ENCODE measurements at regions not wholly inside any gene's neighbourhood (a gene's known extent, or its start where the extent isn't known, plus 50 kb on each side); places are given as distances from the start of the nearest gene placed in this dataset.

GRCh38 chr18:67290421-67290820 is 226.1 kb downstream of the DSEL start:
- Mint-ChIP-seq H3K4me3 (no peak overlapping the region), H3K36me3 (no peaks in the 10 kb centered on the region), H3K4me1 (ENCODE audit: low read depth) (no peaks in the 10 kb centered on the region), H3K27me3 (no peaks in the 10 kb centered on the region), H3K9me3 (ENCODE audit: low read depth) (no peaks in the 10 kb centered on the region), H3K27ac (no peak overlapping the region)

GRCh38 chr18:67285583-67285982 is 230.9 kb downstream of the DSEL start:
- Mint-ChIP-seq H3K4me3 (no peak overlapping the region), H3K36me3 (peaks cover 2% of the 10 kb centered on the region), H3K27ac (no peak overlapping the region), H3K9me3 (ENCODE audit: low read depth) (no peaks in the 10 kb centered on the region), H3K27me3 (no peaks in the 10 kb centered on the region), H3K4me1 (ENCODE audit: low read depth) (peaks cover 2% of the 10 kb centered on the region)

GRCh38 chr18:67282796-67283195 is 233.7 kb downstream of the DSEL start:
- Mint-ChIP-seq H3K36me3 (peaks cover 2% of the 10 kb centered on the region), H3K27me3 (no peaks in the 10 kb centered on the region), H3K4me1 (ENCODE audit: low read depth) (peaks cover 4% of the 10 kb centered on the region), H3K4me3 (no peak overlapping the region), H3K27ac (no peak overlapping the region), H3K9me3 (ENCODE audit: low read depth) (no peaks in the 10 kb centered on the region)

- Mint-ChIP-seq H3K36me3 (peaks cover 2% of the 10 kb centered on the region), H3K9me3 (ENCODE audit: low read depth) (no peaks in the 10 kb centered on the region), H3K4me3 (no peak overlapping the region), H3K27me3 (no peaks in the 10 kb centered on the region), H3K4me1 (ENCODE audit: low read depth) (peaks cover 4% of the 10 kb centered on the region), H3K27ac (no peak overlapping the region)
These were observed 234.8 kb downstream of the DSEL start for GRCh38 chr18:67281746-67282145.

- Mint-ChIP-seq H3K27me3 (no peaks in the 10 kb centered on the region), H3K27ac (no peak overlapping the region), H3K36me3 (peaks cover 2% of the 10 kb centered on the region), H3K9me3 (ENCODE audit: low read depth) (no peaks in the 10 kb centered on the region), H3K4me3 (no peak overlapping the region), H3K4me1 (ENCODE audit: low read depth) (peaks cover 4% of the 10 kb centered on the region)
These were observed 235.9 kb downstream of the DSEL start for GRCh38 chr18:67280486-67281242.

GRCh38 chr18:67279988-67280387 is 236.5 kb downstream of the DSEL start:
- H3K27ac Mint-ChIP-seq: no peak overlapping the region
- H3K9me3 Mint-ChIP-seq (ENCODE audit: low read depth): no peaks in the 10 kb centered on the region
- H3K4me3 Mint-ChIP-seq: no peak overlapping the region
- H3K27me3 Mint-ChIP-seq: no peaks in the 10 kb centered on the region
- peaks cover 2% of the 10 kb centered on the region for H3K36me3 Mint-ChIP-seq
- H3K4me1 Mint-ChIP-seq (ENCODE audit: low read depth): peaks cover 4% of the 10 kb centered on the region

- Mint-ChIP-seq H3K27ac (no peak overlapping the region), H3K4me3 (no peak overlapping the region), H3K9me3 (ENCODE audit: low read depth) (no peaks in the 10 kb centered on the region)
These were observed 237.5 kb downstream of the DSEL start for GRCh38 chr18:67278984-67279383.

GRCh38 chr18:67276638-67277037 is 239.9 kb downstream of the DSEL start:
- Mint-ChIP-seq H3K4me1 (ENCODE audit: low read depth) (peaks cover 16% of the 10 kb centered on the region), H3K9me3 (ENCODE audit: low read depth) (no peaks in the 10 kb centered on the region), H3K27ac (no peak overlapping the region), H3K4me3 (no peak overlapping the region), H3K36me3 (peaks cover 4% of the 10 kb centered on the region), H3K27me3 (no peaks in the 10 kb centered on the region)

More at GRCh38 chr18:67278984-67279383, 237.5 kb downstream of the DSEL start:
- Mint-ChIP-seq H3K27me3 (no peaks in the 10 kb centered on the region), H3K4me1 (ENCODE audit: low read depth) (peaks cover 4% of the 10 kb centered on the region), H3K36me3 (peaks cover 2% of the 10 kb centered on the region)

- H3K4me3 Mint-ChIP-seq: no peak overlapping the region
- H3K27me3 Mint-ChIP-seq: no peaks in the 10 kb centered on the region
- H3K9me3 Mint-ChIP-seq (ENCODE audit: low read depth): no peaks in the 10 kb centered on the region
- no peak overlapping the region for H3K27ac Mint-ChIP-seq
- peaks cover 26% of the 10 kb centered on the region for H3K4me1 Mint-ChIP-seq (ENCODE audit: low read depth)
- H3K36me3 Mint-ChIP-seq: peaks cover 4% of the 10 kb centered on the region
These were observed 243.2 kb downstream of the DSEL start for GRCh38 chr18:67273288-67273687.

- Mint-ChIP-seq H3K9me3 (ENCODE audit: low read depth) (no peaks in the 10 kb centered on the region), H3K27me3 (no peaks in the 10 kb centered on the region), H3K27ac (no peak overlapping the region), H3K36me3 (peaks cover 7% of the 10 kb centered on the region), H3K4me3 (no peak overlapping the region), H3K4me1 (ENCODE audit: low read depth) (peaks cover 57% of the 10 kb centered on the region)
These were observed 247.3 kb downstream of the DSEL start for GRCh38 chr18:67269206-67269605.

- H3K9me3 Mint-ChIP-seq (ENCODE audit: low read depth): no peaks in the 10 kb centered on the region
- H3K4me1 Mint-ChIP-seq (ENCODE audit: low read depth): peaks cover 57% of the 10 kb centered on the region
- H3K27me3 Mint-ChIP-seq: no peaks in the 10 kb centered on the region
- no peak overlapping the region for H3K27ac Mint-ChIP-seq
- no peak overlapping the region for H3K4me3 Mint-ChIP-seq
- H3K36me3 Mint-ChIP-seq: peaks cover 5% of the 10 kb centered on the region
These were observed 248.0 kb downstream of the DSEL start for GRCh38 chr18:67268530-67268929.

GRCh38 chr18:67266246-67267237 is 250.0 kb downstream of the DSEL start:
- Mint-ChIP-seq H3K4me1 (ENCODE audit: low read depth) (peaks cover 60% of the 10 kb centered on the region), H3K4me3 (peak overlapping the region; percentile 52), H3K36me3 (peaks cover 3% of the 10 kb centered on the region), H3K27ac (peak overlapping the region; percentile 74), H3K9me3 (ENCODE audit: low read depth) (no peaks in the 10 kb centered on the region), H3K27me3 (no peaks in the 10 kb centered on the region)

- Mint-ChIP-seq H3K4me1 (ENCODE audit: low read depth) (peaks cover 66% of the 10 kb centered on the region), H3K4me3 (peak overlapping the region; percentile 52), H3K27ac (peak overlapping the region; percentile 74)
These were observed 250.9 kb downstream of the DSEL start for GRCh38 chr18:67265464-67266245.

GRCh38 chr18:67261931-67262552 is 254.5 kb downstream of the DSEL start:
- H3K36me3 Mint-ChIP-seq: no peaks in the 10 kb centered on the region
- H3K4me1 Mint-ChIP-seq (ENCODE audit: low read depth): peaks cover 51% of the 10 kb centered on the region
- H3K9me3 Mint-ChIP-seq (ENCODE audit: low read depth): no peaks in the 10 kb centered on the region
- H3K4me3 Mint-ChIP-seq: peak overlapping the region; percentile 0
- peak overlapping the region; percentile 14 for H3K27ac Mint-ChIP-seq
- H3K27me3 Mint-ChIP-seq: no peaks in the 10 kb centered on the region

More at GRCh38 chr18:67265464-67266245, 250.9 kb downstream of the DSEL start:
- peaks cover 3% of the 10 kb centered on the region for H3K36me3 Mint-ChIP-seq
- no peaks in the 10 kb centered on the region for H3K27me3 Mint-ChIP-seq
- H3K9me3 Mint-ChIP-seq (ENCODE audit: low read depth): no peaks in the 10 kb centered on the region
